ENCODE measurements at regions not wholly inside any gene's neighbourhood (a gene's known extent, or its start where the extent isn't known, plus 50 kb on each side); places are given as distances from the start of the nearest gene placed in this dataset.

DNA sequence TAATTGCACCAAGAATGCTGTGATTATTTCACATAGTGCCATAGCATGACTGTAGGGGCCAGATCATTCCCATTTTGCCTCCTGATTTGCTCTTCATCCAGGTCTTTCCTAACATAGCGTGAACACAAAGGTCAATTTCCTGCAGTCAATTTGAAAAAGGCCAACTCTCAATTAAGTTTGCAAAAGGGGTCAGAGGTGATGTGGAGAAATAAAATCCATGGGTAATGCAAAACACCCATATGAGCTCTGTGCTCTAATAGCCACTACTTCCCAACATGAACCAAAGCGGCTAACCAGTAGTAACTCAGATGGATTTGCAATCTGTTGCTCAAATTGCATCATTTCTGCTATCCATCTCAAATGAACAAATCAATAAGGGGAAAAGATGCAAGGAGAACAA, 275.5 kb upstream of the SOX9 start:
- Histone ChIP-seq H3K27ac (no peak overlapping the region), H3K9me3 (peaks cover 0 to 7% of the 10 kb centered on the region in 2 donors), H3K4me3 (no peak overlapping the region), H3K27me3 (no peaks in the 10 kb centered on the region), H3K36me3 (no peaks in the 10 kb centered on the region), H3K4me1 (no peaks in the 10 kb centered on the region)
- DNase-seq (ENCODE audit: low spot score) = no peak
- TF ChIP-seq, protein P1, sequence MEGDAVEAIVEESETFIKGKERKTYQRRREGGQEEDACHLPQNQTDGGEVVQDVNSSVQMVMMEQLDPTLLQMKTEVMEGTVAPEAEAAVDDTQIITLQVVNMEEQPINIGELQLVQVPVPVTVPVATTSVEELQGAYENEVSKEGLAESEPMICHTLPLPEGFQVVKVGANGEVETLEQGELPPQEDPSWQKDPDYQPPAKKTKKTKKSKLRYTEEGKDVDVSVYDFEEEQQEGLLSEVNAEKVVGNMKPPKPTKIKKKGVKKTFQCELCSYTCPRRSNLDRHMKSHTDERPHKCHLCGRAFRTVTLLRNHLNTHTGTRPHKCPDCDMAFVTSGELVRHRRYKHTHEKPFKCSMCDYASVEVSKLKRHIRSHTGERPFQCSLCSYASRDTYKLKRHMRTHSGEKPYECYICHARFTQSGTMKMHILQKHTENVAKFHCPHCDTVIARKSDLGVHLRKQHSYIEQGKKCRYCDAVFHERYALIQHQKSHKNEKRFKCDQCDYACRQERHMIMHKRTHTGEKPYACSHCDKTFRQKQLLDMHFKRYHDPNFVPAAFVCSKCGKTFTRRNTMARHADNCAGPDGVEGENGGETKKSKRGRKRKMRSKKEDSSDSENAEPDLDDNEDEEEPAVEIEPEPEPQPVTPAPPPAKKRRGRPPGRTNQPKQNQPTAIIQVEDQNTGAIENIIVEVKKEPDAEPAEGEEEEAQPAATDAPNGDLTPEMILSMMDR (IDR thresholded peaks at IDR 0.05) = no peak

- Histone ChIP-seq H3K4me1 (no peaks in the 10 kb centered on the region), H3K27me3 (no peaks in the 10 kb centered on the region), H3K27ac (no peak overlapping the region), H3K36me3 (no peaks in the 10 kb centered on the region), H3K4me3 (no peak overlapping the region), H3K9me3 (peaks cover 0 to 7% of the 10 kb centered on the region in 2 donors)
- DNase-seq (ENCODE audit: low spot score) = no peak
- TF ChIP-seq, protein P1 (IDR thresholded peaks at IDR 0.05) = no peak
Measured at GRCh38 chr17:71846561-71847110, 274.2 kb upstream of the SOX9 start.

DNA sequence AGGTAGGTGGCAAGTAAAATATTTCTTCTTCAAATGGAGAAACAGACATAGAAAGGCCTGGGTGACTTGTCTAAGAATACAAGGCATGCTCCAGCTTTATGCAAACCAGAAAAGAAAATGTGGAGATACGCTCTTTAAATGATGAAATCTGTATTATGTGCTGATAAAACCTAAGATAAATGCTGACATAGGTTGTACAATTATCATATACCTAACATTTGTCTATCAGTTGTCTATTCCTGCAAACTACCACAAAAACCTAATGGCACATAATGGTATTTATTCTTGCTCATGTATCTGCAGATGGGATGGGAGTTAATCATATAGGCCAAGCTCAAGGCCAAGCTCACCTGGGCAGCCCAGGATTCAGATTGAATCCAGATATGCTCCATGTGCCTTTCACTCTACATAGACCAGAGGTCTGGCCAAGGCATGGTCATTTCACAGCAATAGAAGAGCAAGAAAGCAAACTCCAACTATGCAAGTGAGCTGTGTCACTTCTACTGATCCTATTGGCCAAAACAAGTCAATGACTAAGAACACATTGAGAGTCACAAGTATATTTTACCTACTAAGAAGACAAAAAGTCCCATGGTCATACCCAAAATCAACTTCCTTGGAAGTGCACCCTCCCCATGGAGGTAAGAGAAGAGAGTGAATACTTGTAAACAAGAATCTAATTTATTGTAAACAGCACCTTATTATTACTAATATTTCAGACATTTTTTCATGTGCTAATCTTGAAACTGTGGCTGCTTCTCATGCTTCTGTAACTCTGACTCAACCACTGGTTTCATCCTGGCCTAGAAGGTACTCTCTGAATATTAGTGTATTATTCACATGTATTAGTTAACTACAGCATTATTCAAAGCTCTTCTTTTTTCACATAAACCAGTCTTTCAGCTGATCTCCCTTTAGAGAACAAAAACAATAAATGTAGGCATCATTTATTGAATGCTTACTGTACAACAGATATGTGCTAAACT, 270.7 kb upstream of the SOX9 start:
- DNase-seq (ENCODE audit: low spot score) = no peak
- Histone ChIP-seq H3K9me3 (no peaks in the 10 kb centered on the region), H3K36me3 (no peaks in the 10 kb centered on the region), H3K4me3 (no peak overlapping the region), H3K4me1 (no peaks in the 10 kb centered on the region), H3K27me3 (no peaks in the 10 kb centered on the region), H3K27ac (no peak overlapping the region)
- TF ChIP-seq, protein P1 (IDR thresholded peaks at IDR 0.05) = no peak

DNA sequence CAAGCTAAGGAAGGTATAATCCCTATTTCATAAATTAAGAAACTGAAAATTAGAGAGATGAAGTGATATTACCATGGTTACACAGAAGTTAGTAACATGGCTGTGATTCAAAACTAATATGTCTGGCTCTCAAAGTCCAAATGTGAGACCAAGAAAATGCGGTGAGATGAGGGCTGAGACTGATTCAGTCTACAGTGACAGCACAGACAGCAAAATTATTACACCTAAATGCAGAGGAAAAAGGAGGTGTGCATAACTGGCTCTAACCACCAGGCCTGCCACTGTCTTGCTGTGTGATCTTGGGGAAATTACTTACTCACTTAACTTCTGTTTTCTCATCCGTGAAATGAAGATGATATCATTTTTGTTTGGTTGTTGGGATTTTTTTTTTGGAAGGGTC, 270.0 kb upstream of the SOX9 start:
- no peaks in the 10 kb centered on the region for H3K27me3 ChIP-seq
- no peaks in the 10 kb centered on the region for H3K9me3 ChIP-seq
- TF ChIP-seq, protein P1 (IDR thresholded peaks at IDR 0.05) = no peak
- no peak overlapping the region for H3K4me3 ChIP-seq
- no peak overlapping the region for H3K27ac ChIP-seq
- DNase-seq (ENCODE audit: low spot score) = no peak
- no peaks in the 10 kb centered on the region for H3K4me1 ChIP-seq
- H3K36me3 ChIP-seq = no peaks in the 10 kb centered on the region

GRCh38 chr17:71855010-71855409, 265.8 kb upstream of the SOX9 start:
- DNase-seq (ENCODE audit: low spot score) = no peak
- TF ChIP-seq, protein P1 (IDR thresholded peaks at IDR 0.05) = no peak

More at GRCh38 chr17:71855010-71855409, 265.8 kb upstream of the SOX9 start:
- Histone ChIP-seq H3K4me3 (no peak overlapping the region), H3K4me1 (no peaks in the 10 kb centered on the region), H3K27ac (no peak overlapping the region), H3K27me3 (no peaks in the 10 kb centered on the region), H3K9me3 (no peaks in the 10 kb centered on the region), H3K36me3 (no peaks in the 10 kb centered on the region)
